Inflammatory macrophage (primary cell): ENCODE measurements at regions not wholly inside any gene's neighbourhood (a gene's known extent, or its start where the extent isn't known, plus 50 kb on each side); places are given as distances from the start of the nearest gene placed in this dataset.
"Not testable (repeated sequence)": the region's sequence is repeated elsewhere in the genome, so short reads cannot be mapped to it uniquely, and the experiment has no call there.

Experiments used
- DNase-seq, 2 donors: peaks; one replicate each; pipeline ENCODE4 v3.0.0-alpha.2; 2020 to 2022

DNA sequence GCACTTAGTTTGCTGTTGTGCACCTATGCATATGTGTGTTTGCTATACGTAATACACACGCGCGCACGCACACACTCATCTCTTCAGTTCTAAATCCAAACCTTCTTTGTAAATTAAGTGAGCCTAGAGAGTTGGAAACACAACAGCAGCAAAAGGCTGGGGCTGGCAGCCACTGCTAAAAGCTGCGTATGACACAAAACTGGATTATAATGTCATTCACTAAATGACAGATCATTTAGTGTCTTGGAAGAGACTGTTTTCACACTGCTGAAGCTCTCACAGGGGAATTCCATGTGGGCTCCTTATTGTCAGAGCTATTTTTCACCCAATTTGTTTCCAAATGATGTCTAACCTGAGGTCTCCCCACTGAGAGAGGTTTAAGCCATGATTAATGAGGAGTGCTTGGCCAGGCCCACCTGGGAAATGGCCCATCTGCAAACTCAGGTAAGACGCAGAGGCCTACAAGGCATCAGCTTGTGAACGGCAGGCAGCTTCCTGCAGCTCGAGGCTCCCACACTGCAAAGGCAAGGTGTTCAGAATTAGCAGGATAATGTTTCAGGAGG lies 94.2 kb downstream of the OLIG3 start:
- DNase-seq = no peak

DNA sequence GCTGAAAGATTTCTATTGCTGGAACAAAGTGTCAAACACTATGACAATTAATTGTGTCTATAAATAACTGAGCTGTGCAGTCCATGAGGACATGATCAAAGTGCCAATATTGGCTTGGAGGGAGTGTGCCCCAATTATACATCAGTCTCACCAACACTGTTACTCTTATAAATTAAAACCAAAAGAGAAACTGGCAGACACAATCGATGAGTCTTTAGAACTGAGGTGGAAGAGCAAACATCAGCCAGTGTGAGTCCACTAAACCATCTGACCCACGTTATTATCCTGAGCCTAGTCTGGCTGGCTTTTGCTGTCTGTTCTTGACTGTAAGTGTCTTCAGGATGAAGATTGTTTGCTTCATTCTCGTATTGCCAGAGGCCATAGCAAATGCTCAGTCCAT lies 98.9 kb downstream of the OLIG3 start:
- DNase-seq = no peak

DNA sequence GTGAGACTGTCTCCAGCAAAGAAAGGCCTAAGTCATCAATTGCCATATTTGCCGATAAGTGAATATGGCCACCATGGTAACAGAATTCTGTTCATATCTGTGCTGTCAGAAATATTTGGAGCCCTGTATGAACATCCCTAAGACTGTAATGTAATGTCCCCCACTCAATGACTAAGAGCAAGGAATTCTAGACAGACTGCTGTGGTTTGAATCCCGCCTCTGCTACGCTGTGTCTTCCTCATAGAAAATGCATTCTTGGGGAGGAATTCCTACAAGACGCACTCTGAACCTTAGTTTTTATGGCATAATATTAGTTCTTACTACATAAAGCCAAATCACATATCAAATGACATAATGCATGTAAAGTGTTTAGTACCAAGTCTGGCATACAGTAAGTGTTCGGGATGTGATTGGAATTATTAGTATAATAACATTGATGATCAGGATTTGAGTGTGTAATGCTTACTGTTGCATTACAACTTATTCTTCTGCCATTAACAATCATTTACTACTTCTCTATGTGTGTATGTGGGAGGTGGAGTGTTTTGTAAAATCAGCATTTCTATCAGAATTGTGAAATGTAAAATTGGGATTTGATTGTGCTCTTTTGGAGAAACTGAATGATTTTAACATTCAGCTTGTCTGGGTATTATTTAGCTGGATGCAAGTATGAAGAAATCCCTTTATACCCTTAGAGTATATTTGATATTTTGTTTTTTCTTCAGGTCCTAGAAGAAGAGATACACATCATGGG lies 103.0 kb downstream of the OLIG3 start:
- DNase-seq = no peak

DNA sequence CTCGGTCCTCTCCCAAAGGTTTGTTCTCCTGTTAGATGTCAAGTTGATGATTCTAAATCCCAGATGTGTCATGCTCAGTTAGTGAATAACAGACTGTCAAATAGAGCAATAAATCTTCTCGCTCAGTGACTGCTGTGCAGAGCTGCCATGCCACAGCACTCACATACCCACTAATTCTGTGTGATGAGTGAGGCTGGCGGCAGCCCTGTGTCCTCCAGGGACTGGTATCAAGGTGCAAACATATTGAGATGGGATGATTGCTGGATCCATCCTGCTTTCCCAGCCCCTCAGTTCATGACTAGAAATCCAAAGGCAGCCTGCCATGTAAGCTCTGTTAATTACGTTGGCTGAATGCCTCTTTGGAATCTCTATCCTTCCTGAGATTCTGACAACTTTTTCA lies 103.9 kb downstream of the OLIG3 start:
- DNase-seq = no peak

DNA sequence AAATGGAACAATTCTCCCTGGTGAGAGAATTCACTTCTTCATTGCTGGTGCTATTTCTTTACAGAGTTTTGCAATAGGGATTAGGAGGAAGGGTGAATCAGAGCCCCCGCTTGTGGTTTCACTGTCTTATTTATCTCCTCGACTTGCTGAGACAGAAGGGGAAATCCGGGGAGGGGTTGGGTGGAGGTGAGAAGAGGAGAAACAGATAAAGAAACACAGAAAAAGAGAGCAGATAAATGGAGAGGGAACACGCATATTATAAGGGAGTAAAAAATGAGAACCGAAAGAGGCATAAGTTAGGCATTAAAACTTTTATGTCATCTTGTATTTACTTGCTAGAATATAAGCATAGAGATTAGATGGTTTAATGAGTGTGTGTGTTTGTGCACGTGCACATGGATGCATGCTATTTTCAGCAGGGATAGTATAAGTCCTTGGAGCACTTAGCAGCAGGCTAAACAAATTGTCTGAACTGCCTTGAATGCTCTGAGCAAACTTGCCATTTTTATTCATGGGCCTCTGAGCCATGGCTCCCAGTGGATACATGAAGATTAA lies 105.0 kb downstream of the OLIG3 start:
- DNase-seq = peak; percentile 82 to 85

DNA sequence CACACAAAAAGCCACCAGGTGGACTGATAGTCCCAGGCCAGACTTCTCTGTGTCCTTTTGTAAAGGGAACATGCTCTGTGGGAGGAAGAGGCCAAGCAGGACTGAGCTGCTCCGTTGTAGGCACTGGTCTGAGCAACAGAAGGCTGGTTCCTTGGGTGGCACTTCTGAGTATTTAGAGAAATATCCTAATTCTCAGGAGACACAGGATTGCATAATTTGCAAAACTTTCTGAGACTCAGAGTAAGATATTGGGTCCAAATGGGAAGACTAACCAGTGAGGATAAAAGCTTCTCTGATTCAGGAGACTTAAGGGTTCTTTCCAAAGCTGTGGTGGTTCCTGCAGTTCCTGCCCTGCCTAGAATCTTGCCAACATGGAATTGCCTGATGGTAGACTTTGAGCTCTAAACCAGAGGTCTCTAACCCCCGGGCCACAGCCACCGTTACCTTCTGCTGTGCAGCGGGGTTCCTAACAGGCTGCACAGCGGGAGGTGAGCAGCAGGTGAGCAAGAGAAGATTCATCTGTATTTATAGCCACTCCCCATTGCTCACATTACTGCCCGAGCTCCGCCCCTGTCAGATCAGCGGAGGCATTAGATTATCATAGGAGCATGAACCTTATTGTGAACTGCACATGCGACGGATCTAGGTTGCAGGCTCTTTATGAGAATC lies 107.0 kb downstream of the OLIG3 start:
- peak; percentile 9 to 41 for DNase-seq

DNA sequence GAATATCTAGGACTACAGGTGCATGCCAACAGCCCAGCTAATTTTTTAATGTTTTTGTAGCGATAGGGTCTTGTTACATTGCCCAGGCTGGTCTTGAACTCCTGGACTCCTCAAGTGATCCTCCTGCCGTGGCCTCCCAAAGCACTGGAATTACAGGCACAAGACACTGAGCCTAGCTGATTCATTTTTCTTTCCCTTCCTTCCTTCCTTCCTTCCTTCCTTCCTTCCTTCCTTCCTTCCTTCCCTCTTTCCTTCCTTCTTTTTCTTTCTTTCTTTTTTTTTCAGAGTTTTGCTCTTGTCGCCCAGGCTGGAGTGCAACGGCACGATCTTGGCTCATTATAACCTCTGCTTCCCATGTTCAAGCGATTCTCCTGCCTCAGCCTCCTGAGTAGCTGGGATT lies 110.9 kb downstream of the OLIG3 start:
- not testable (repeated sequence) for DNase-seq

DNA sequence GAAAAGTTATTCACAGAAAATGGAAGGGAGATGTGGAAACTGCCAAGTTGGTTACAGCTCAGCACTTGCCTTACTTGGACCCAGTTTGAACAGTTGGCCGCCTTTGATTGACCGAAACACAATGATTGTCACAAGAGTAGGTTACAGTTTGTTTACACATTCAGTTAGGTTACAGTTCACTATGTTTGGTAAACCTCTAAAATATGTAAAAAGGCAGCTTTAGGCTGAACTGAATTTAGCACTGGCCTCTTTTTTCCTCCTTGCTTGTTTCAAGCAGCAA lies 116.2 kb downstream of the OLIG3 start:
- no peak for DNase-seq

DNA sequence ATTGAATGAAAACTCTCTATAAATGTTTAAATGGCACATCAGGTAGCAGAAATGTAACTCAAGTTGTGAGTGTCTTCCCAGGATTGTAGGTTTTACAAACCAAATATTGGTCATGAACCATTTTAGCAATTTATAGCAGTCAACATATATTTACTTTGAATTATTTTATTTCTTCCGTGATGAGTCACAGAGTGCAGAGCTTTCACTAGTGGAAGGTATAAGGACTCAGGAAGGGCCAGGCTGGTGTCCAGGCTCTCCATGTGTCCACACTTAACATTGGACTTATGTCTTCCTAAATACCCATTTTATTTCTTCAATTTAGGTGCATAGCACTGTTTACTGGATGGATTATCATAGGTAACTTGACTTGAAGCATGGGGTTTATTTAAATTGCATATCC lies 120.9 kb downstream of the OLIG3 start:
- no peak for DNase-seq

DNA sequence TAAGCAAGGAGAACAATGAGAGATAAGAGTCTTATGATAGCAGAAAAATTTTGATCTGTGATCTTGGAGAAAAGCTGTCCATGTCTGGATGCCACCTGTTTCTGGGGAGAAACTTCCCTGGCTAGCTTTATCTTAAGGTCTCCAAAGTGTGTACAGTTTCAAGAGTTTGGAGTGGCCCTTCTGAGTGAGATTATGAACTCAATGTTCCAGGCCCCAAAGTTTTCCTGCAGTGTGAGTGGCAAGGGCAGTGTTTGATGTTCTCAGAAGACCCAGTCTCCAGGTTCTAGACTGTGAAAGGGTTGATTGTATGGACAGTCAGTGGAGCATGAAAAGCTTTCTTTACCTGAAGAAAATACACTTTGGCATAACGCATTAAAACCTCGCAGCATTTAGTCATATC lies 121.7 kb downstream of the OLIG3 start:
- no peak for DNase-seq

DNA sequence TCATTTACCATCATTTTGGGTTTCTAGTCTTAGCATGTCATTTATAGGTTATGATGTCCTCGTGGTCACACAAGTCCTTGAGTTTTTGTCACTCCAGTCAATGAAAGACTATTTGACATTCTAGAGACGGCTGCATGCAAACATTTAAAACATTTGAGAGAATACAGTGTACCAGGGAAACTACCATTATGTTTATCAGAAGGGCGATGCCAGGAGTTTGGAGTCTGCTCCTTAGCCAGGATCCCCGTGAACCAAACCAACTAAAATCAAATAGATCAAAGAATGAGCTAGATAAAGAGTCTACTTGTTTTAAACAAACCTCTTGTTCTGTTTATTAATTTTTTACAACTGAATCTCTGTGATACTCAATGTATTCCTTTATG lies 122.6 kb downstream of the OLIG3 start:
- no peak for DNase-seq

DNA sequence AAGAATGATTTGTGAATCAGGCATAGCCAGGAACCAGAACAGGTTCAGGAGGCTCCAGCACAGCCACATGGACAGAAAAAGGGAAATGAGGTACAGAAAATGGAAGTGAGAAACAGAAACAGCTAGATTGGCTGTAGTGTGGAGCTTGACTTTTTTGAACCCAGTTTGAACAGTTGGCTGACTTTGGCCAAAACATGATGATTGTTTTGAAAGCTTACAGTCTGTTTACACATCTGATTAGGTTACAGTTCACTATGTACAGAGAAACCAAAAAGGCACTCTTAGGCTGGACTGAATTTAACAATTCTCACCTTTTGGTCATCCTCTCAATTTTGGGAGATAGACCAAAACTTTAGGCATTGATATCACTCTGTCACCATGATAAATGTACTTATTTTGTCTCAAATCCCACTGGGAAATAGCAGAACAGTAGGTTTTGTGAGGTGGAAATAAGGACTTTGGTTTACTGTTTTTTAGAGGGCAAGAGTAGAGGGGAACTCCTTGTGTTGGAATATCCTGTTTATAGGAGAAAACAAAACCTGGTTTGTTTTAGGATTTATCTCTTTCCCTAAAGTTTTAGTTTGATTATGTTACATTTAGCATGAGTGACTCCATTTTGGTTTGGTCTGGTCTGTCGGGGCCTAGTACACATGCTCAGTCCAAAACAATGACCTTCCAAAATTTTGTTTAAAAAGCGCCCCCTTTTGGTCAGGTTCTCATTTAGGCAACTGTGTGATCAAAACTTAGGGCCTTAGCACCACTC lies 123.1 kb downstream of the OLIG3 start:
- peak; percentile 12 to 39 for DNase-seq

DNA sequence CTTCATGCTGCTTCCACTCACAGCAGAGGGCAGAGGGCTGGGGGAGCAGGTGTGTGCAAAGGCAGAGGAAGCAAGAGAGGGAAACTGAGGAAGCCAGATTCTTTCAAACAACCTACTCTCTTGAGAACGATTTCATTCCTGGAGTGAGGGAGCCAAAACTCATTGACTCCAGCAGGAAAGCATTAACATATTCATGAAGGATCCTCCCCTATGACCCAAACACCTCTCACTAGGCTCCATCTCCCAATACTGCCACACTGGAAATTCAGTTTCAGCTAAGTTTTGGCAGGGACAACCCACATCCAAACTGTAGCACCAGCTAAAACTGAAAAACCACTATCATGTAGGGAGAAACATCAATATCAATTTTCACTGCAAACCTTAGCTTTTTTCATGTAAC lies 125.1 kb downstream of the OLIG3 start:
- no peak for DNase-seq

DNA sequence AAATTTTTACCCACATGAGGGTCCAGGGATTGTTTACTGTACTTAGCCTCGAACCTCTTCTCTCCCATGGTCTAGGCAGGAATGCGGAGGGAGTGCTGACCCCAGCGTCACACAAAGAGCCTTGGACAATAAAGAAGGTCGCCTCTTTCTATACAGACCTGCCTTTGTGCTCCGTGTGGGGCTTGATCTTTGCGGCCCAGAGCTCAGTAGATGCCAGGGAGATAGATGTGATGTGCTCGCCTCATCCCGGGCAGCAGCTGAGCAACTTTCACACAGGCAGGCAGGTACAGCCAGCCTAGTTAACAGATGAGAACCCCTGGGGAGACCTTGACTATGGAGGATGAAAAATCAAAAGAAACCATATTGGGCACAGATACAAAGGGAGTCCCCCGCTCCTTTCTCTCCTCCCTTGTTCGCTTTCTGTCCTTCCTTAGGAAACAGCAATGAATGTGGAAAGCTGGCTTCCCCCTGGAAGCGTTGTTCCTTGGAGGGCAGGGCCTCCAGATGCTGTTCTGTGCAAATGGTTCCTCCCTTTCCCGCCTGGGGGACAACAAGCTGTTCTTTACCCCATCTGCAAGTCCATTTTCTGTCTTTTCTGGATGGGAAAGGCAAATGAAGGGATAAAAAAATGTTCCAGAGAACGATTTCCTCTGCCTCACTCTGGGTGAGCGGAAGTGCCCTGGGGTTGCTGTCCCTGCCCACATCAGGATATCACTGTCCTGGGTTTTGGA lies 128.3 kb downstream of the OLIG3 start:
- no peak for DNase-seq

DNA sequence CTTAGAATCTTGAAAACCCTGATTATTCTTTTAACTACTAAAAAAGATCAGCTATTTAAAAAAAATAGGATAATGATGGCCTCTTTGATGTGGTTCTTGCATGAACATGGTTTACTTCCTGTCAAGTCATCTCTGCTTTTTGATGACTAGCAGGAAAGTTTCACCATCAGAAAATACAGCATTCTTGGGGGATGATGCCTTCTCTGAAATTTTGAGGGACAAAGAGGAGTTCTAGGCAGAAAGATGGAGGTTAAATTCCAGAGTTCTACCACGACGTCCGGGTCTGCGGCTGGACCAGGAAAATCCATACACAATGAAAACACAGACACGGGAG lies 130.4 kb downstream of the OLIG3 start:
- no peak for DNase-seq

DNA sequence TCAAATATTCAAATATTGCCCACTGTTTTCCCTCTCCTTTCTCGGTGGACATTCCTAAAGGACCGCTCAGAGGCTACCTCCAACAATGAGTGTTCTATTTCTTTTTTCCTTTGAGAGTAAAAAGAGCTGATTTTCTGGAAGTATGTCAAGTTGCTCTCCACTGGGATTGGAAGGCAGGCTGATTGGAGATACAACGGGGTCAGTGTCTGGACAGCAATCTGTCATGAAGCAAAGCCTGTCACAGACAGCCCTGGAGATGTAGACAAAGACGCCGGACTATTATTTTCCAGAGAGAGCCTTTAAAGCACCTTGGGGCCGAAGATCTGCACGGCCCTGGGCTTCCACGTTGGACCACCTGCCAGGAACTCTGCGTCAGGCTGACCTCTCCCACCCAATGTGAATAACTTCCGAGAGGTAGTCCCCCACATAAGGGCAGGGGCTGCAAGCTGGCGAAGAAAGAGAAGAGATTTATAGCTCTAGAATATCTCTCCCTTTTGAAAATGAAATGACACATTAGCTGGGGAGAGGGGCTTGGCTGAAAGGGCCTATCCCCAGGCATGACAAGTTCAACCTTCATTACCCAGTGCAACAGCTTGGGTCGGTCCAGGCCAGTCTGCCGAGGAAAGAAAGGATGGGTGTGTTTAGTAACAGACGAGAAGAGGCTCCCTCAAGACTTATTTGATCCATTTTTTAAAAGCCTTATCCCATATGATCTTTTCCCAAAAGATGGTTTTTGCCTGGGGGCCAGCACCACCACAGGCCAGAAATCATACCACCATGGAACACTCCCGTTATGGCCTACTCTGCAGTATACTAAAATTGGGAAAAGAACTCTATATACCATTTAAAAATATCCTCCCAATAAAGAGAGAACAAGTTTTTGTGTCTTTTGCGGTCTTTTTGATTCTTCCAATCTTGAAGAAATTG lies 131.1 kb downstream of the OLIG3 start:
- DNase-seq = no peak

DNA sequence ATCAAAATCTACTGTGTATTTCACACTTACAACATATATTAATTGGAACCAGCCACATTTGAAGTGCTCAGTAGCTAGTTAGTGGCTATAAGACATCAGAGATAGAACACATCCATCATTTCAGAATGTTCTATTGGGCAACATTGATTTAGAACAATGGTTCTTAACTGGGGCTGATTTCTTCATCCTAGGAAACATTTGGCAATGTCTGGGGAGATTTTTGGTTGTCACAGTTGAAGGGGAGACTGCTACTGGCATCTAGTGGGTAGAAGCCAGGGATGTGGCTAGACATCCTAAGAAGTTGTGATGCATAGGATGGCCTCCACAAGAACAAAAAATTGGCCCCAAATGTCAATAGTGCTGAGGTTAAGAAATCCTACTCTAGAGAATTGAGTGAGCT lies 132.5 kb downstream of the OLIG3 start:
- DNase-seq = peak in 1 of 2 donors; percentile 56

DNA sequence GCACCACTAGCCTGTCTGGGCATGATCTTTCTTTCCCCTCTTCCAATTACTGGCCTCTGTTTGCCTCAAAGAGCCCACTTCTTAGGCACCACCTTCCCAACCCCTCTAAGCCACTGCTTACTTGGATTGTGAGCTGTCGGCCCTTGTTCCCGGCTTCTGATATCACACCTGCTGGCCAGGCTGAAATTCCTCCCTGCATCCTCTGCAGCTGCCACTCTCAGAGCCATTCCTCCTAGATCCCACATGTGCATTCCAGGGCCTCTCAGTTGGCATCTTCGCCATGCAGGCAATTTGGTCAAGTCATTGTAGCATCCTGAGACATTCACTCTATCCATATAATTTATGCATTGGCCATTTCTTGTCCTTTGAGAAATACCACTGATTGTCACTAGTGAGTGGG lies 135.9 kb downstream of the OLIG3 start:
- DNase-seq = peak; percentile 36 to 37

DNA sequence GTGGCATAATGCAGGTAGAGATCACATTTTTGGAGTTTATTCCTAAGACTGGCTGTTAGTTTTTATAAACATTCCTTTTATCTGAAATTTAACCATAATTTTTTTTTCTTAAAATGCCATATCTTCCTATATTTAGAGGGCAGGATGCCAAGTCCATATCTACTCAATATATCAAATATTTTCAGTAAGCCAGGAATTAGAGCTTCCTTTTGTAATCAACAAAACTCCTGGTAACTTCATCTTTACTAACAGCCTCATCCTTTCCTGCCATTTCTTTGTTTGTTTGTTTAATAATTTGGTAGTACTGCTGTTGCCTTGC lies 136.3 kb downstream of the OLIG3 start:
- no peak for DNase-seq

DNA sequence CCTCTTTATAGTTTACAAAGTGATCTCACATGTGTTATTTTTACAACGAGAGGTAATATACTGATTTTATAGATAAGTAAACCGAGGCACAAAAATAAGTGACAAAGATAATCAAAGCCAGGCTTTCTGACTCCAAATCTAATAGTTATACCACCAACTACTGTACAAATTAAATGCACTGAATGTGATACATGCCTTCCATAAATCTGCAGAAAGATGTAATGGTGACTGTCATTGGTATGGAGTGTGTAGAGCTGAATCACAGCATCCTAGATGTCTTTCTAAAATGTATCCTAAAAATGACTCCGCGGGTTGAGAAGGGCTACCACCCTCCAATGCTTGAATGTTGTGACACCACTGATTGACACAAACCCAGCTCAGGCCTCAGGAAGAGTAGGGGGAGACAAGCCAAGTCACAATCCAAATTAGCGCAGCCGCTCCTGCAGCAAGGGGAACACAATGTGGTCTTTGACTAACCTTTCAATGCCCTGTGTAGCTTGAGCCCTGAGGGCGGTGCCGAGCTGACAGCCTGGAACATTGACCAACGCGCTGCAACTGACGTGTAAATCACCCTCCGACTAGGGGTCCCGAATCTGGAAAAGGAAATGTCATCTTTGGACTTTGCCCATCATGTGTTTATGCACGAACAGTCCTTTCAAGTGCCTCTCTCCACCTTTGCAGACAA lies 136.8 kb downstream of the OLIG3 start:
- no peak for DNase-seq

DNA sequence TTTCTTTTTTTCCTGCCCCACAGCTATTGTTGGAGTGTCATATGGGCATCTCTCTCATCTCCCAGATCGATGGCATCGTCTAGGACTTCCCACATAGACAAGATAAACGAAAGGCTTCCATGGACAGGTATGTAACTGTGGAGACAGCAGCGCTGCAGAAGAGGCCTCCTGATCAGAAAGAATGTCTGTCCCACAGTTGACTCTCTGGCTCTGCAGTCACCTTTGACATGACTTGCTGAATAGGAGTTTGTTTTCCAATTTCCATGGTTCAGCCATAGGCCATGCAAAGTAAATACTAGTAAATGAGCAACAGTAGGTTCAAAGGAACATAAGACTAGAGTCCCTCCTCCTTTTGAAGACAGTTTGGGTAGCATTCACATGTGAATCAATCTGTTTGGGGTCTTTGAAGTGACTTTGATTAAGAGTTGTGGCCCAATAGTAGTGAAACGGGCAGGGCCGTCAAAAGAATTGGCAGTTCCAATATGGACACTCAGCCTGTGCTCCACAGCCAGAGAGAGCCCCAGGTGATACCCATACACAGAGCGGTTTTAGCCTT lies 134.7 kb upstream of the IFNGR1 start:
- no peak for DNase-seq
